Adipocyte (in vitro differentiated cells): ENCODE measurements at regions not wholly inside any gene's neighbourhood (a gene's known extent, or its start where the extent isn't known, plus 50 kb on each side); places are given as distances from the start of the nearest gene placed in this dataset.

Experiments
- DNase-seq: peaks from one replicate; pipeline ENCODE4 v3.0.0-alpha.2; 2015; ENCODE audit warnings: low read depth
- H3K27me3 ChIP-seq: replicated peaks from 2 replicates; pipeline ENCODE4 v1.7.0; 2013; ENCODE audit warnings: mild to moderate bottlenecking, low read length, moderate library complexity; ENCODE audit not compliant: control insufficient read depth, insufficient read depth
- H3K36me3 ChIP-seq: 2 replicates; pipeline ENCODE4 v1.7.0; 2013; ENCODE audit warnings: low read length, mild to moderate bottlenecking, moderate library complexity; ENCODE audit not compliant: control insufficient read depth, insufficient read depth, severe bottlenecking
- H3K4me1 ChIP-seq: 2 replicates; pipeline ENCODE4 v1.7.0; 2013; ENCODE audit warnings: mild to moderate bottlenecking, low read length, moderate library complexity; ENCODE audit not compliant: control insufficient read depth, insufficient read depth
- H3K4me3 ChIP-seq: 2 replicates; pipeline ENCODE4 v1.7.0; 2013; ENCODE audit warnings: mild to moderate bottlenecking, low read length, moderate library complexity
- H3K9ac ChIP-seq: 2 replicates; pipeline ENCODE4 v1.7.0; 2013; ENCODE audit warnings: mild to moderate bottlenecking, low read length, moderate library complexity
- H3K9me3 ChIP-seq: 2 replicates; pipeline ENCODE4 v1.7.0; 2013; ENCODE audit warnings: mild to moderate bottlenecking, low read length, moderate library complexity; ENCODE audit not compliant: control insufficient read depth

DNA sequence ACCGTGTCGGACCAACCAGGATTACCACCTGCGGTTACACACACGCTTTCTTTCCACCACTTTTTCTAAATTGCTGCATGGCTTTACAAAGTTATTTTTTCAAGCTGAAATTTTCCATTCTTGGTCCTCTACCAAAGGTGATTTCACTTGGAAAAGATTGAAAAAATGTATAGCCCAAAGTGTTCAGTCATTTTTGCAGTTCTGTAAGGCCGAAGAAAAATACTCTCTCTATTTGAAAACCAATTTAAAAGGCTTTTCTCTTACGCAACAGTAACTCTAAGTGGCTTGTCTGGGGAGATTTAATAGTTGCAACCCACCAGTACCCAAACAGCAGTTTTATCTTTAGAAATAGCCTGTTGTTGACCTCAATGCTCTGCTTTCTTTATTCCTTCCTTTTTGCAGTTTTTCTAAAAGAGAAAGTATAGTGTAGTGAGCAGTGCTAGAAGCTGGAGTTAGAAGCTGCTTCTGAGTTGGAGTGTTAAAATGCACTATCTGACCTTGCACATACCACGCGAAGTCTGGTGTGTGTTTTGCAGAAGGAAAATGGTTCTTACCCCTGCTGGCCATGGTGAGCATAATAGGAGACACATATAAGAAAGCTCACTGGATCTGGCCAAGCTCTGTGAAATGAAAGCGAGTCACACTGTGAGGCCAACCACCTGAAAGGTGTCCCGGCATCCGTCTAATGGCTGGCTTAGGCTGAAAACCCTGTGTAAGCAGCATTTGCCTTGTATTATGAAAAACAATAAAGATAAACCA lies 201.0 kb upstream of the ADRA1D start:
- peaks cover 21% of the 10 kb centered on the region for H3K4me1 ChIP-seq
- peak; percentile 77 for DNase-seq
- H3K9me3 ChIP-seq = no peaks in the 10 kb centered on the region
- no peak overlapping the region for H3K4me3 ChIP-seq
- no peaks in the 10 kb centered on the region for H3K27me3 ChIP-seq
- no peaks in the 10 kb centered on the region for H3K36me3 ChIP-seq
- no peak overlapping the region for H3K9ac ChIP-seq

DNA sequence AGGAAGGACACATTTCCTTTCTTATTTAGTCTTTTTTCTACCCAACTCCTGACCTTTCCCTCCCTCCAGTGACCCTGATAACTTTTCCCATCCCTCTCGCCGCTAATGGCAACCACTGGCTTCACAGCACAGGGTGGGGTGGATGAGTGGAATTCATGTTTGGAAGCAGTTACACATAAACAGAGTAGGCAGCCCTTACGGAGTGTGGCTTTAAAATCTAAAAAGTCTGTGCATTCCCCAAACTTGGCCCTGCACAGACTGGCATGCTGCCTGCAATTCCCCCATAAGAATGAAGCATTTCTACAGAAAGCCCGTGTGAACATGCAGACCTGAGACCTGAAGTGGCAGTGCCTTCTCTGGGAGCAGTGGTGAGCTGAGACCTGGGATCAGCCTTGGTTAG lies 196.7 kb upstream of the ADRA1D start:
- Histone ChIP-seq H3K4me3 (no peak overlapping the region), H3K36me3 (no peaks in the 10 kb centered on the region), H3K9ac (no peak overlapping the region), H3K27me3 (no peaks in the 10 kb centered on the region), H3K9me3 (no peaks in the 10 kb centered on the region), H3K4me1 (peaks cover 8% of the 10 kb centered on the region)
- DNase-seq = no peak

DNA sequence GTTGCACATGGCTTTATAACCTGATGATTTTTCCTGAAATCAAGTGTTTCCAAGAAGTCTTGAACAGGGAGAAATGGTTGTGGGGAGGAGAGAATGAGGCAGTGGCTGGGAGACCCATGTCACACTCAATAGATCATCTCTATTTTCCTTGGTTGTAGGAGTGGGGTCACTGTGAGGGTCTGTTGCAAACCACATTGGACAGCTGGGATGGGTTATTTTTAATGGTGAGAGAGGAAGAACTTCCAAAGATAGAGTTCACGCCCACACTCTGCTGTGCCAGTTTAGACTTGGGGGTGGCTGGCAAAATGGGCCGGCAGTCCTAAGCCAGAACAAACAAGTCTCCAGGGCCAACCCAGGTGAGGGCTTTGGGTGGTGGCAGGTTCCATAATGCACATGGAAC lies 196.2 kb upstream of the ADRA1D start:
- no peaks in the 10 kb centered on the region for H3K36me3 ChIP-seq
- no peak for DNase-seq
- H3K4me1 ChIP-seq = peaks cover 6% of the 10 kb centered on the region
- no peaks in the 10 kb centered on the region for H3K27me3 ChIP-seq
- no peak overlapping the region for H3K4me3 ChIP-seq
- H3K9me3 ChIP-seq = no peaks in the 10 kb centered on the region
- no peak overlapping the region for H3K9ac ChIP-seq

DNA sequence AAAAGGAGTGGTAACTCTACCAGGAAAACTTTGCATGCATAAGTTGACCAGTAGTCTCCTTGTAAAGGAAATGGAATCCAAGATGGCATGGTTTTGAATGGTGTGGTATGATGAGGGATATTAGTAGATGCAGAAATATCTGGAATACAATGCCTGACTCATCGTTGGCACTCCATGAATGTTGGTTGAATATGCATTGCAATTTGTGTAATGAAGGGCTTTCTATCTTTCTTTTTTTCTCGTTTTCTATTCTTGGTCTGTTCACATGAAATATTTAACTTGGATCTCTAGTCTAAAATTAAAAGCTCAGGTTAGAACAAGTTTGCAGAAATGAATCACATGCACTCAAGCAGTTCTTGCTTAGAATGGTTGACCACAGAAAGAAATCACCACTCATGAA lies 195.3 kb upstream of the ADRA1D start:
- Histone ChIP-seq H3K27me3 (no peaks in the 10 kb centered on the region), H3K9me3 (no peaks in the 10 kb centered on the region), H3K4me1 (no peaks in the 10 kb centered on the region), H3K4me3 (no peak overlapping the region), H3K9ac (no peak overlapping the region), H3K36me3 (no peaks in the 10 kb centered on the region)
- DNase-seq = peak; percentile 41

DNA sequence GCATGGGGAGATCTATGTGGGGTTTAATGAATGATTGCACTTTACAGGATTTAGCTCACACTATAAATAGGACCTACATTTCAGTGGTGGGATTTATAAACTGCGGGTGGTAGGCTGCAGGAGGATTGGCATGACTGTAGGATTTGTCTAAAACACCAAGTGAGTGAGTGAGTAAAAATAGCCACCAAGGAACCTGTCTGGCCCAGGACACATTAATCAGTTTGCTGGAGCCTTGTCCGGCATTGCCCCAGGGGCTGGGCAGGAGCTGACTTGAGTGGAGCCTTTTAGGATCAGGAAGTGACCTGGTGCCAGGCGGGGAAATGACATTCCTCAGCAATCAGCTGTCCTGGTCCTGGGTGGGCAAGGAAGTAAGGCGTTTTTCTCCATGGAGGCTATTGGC lies 193.9 kb upstream of the ADRA1D start:
- Histone ChIP-seq H3K27me3 (no peaks in the 10 kb centered on the region), H3K4me3 (no peak overlapping the region), H3K9ac (no peak overlapping the region), H3K4me1 (no peaks in the 10 kb centered on the region), H3K9me3 (no peaks in the 10 kb centered on the region), H3K36me3 (no peaks in the 10 kb centered on the region)
- DNase-seq = no peak

- H3K4me3 ChIP-seq = no peak overlapping the region
- H3K9ac ChIP-seq = no peak overlapping the region
- H3K36me3 ChIP-seq = no peaks in the 10 kb centered on the region
- DNase-seq = no peak
- H3K4me1 ChIP-seq = no peaks in the 10 kb centered on the region
- no peaks in the 10 kb centered on the region for H3K9me3 ChIP-seq
- H3K27me3 ChIP-seq = no peaks in the 10 kb centered on the region
Observed at GRCh38 chr20:4441871-4442270, 192.8 kb upstream of the ADRA1D start.

DNA sequence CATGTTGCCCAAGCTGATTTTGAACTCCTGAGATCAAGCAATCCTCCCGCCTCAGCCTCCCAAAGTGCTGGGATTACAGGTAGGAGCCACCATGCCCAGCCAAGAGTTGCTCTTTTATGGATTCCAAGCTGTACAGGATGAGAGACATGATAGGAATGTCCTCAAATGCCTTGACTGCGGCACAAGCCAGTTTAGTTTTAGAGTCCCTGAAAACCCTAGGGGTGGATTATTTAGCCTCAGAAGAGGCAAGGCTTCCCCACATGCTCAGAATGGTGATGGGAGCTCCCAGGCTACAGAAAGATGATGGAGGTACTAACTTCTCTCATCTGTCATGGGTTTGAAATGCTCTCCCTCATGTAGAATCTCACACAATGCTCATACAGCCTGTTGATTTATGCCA lies 192.1 kb upstream of the ADRA1D start:
- DNase-seq = peak; percentile 28
- Histone ChIP-seq H3K36me3 (no peaks in the 10 kb centered on the region), H3K9ac (no peak overlapping the region), H3K4me3 (no peak overlapping the region), H3K9me3 (no peaks in the 10 kb centered on the region), H3K27me3 (no peaks in the 10 kb centered on the region), H3K4me1 (no peaks in the 10 kb centered on the region)

GRCh38 chr20:4439461-4439860 lies 190.4 kb upstream of the ADRA1D start:
- Histone ChIP-seq H3K4me1 (peaks cover 7% of the 10 kb centered on the region), H3K9me3 (no peaks in the 10 kb centered on the region), H3K27me3 (no peaks in the 10 kb centered on the region), H3K9ac (no peak overlapping the region), H3K36me3 (no peaks in the 10 kb centered on the region), H3K4me3 (no peak overlapping the region)
- DNase-seq = no peak

GRCh38 chr20:4437131-4437530 lies 188.0 kb upstream of the ADRA1D start:
- DNase-seq = no peak
- H3K4me1 ChIP-seq = peaks cover 10% of the 10 kb centered on the region
- no peaks in the 10 kb centered on the region for H3K36me3 ChIP-seq
- no peaks in the 10 kb centered on the region for H3K9me3 ChIP-seq
- H3K27me3 ChIP-seq = no peaks in the 10 kb centered on the region
- H3K9ac ChIP-seq = no peak overlapping the region
- no peak overlapping the region for H3K4me3 ChIP-seq

- no peak for DNase-seq
- H3K4me3 ChIP-seq = no peak overlapping the region
- H3K9me3 ChIP-seq = no peaks in the 10 kb centered on the region
- no peaks in the 10 kb centered on the region for H3K36me3 ChIP-seq
- H3K9ac ChIP-seq = no peak overlapping the region
- H3K4me1 ChIP-seq = peaks cover 10% of the 10 kb centered on the region
- no peaks in the 10 kb centered on the region for H3K27me3 ChIP-seq
Observed at GRCh38 chr20:4435671-4436455, 186.8 kb upstream of the ADRA1D start.

GRCh38 chr20:4435225-4435624 lies 186.1 kb upstream of the ADRA1D start:
- H3K36me3 ChIP-seq = no peaks in the 10 kb centered on the region
- no peak overlapping the region for H3K9ac ChIP-seq
- no peak overlapping the region for H3K4me3 ChIP-seq
- H3K27me3 ChIP-seq = no peaks in the 10 kb centered on the region
- H3K9me3 ChIP-seq = no peaks in the 10 kb centered on the region
- peaks cover 10% of the 10 kb centered on the region for H3K4me1 ChIP-seq
- peak; percentile 58 for DNase-seq
